Spleen (tissue), 11 donors: ENCODE measurements at regions not wholly inside any gene's neighbourhood (a gene's known extent, or its start where the extent isn't known, plus 50 kb on each side); places are given as distances from the start of the nearest gene placed in this dataset.

Experiments used
- DNase-seq: peaks from one replicate; pipeline ENCODE4 v3.0.0-alpha.2; 2020
- H3K27ac ChIP-seq, 8 donors: fragments of 200-600 bp; sonication (generic) in 7 of 8; 1 replicate in 4 of 8; 2 replicates in 4 of 8; pipeline versions ENCODE4 v1.5.0 to v1.8.0; 2016 to 2021; ENCODE audit warnings: inconsistent platforms in 4 of 8, mild to moderate bottlenecking in 4 of 8, moderate library complexity in 1 of 8
- H3K27me3 ChIP-seq, 7 donors: fragments of 200-600 bp; sonication (generic) in 6 of 7; replicated peaks in 1 of 7; 1 replicate in 4 of 7; 2 replicates in 3 of 7; pipeline versions ENCODE4 v1.5.0 to v1.8.0; 2016 to 2021; ENCODE audit warnings: inconsistent platforms in 3 of 7, mild to moderate bottlenecking in 1 of 7
- H3K36me3 ChIP-seq, 6 donors: fragments of 200-600 bp; sonication (generic) in 5 of 6; 1 replicate in 4 of 6; 2 replicates in 2 of 6; pipeline versions ENCODE4 v1.5.0 to v1.8.0; 2016 to 2021; ENCODE audit warnings: inconsistent platforms in 2 of 6
- H3K4me1 ChIP-seq, 6 donors: fragments of 200-600 bp; sonication (generic) in 5 of 6; 1 replicate in 3 of 6; 2 replicates in 3 of 6; pipeline versions ENCODE4 v1.5.0 to v1.8.0; 2016 to 2021; ENCODE audit warnings: inconsistent platforms in 3 of 6
- H3K4me3 ChIP-seq, 8 donors: fragments of 200-600 bp; sonication (generic) in 7 of 8; 1 replicate in 4 of 8; 2 replicates in 4 of 8; pipeline versions ENCODE4 v1.5.0 to v1.8.0; 2016 to 2021; ENCODE audit warnings: inconsistent platforms in 4 of 8, mild to moderate bottlenecking in 4 of 8, moderate library complexity in 2 of 8
- H3K9me3 ChIP-seq, 8 donors: fragments of 200-600 bp; sonication (generic) in 7 of 8; 1 replicate in 4 of 8; 2 replicates in 4 of 8; pipeline versions ENCODE4 v1.5.0 to v1.8.0; 2016 to 2021; ENCODE audit warnings: inconsistent platforms in 4 of 8
- POLR2A ChIP-seq, 3 donors: fragments of 450-650 bp; IDR thresholded peaks; one replicate each; pipeline ENCODE4 v1.5.1; 2017; ENCODE audit warnings: antibody characterized with exemption in 3 of 3, mild to moderate bottlenecking in 1 of 3
- POLR2AphosphoS5 ChIP-seq, 3 donors: sonication (generic); formaldehyde crosslinking; IDR thresholded peaks; one replicate each; pipeline ENCODE4 v1.5.1; 2017; ENCODE audit warnings: antibody characterized with exemption in 3 of 3
- WGBS, 5 donors: extraction: QIAGEN DNeasy Blood & Tissue Kit in 3 of 5; methylation state at CpG; one replicate each; pipeline versions ENCODE4 v1.1.5 to v1.1.7; 2013 to 2018; 5-methylcytosine and 5-hydroxymethylcytosine counted together
- intact Hi-C: fragments of 100-400 bp; cut with DNase I; formaldehyde crosslinking; loops from one replicate; pipeline ENCODE4 v1.15.0; 2023; ENCODE audit warnings: low total_unique reads
- TF ChIP-seq, protein P1 (sequence below), 11 experiments: fragments of 200-600 bp in 7 of 11; fragments of 450-650 bp in 4 of 11; sonication (generic) in 4 of 11; IDR thresholded peaks in 8 of 11; conservative IDR thresholded peaks in 3 of 11; 1 replicate in 7 of 11; 2 replicates in 4 of 11; pipeline versions ENCODE4 v1.4.0 to v1.8.0; 2016 to 2021; ENCODE audit warnings: antibody characterized with exemption in 11 of 11, inconsistent platforms in 4 of 11, mild to moderate bottlenecking in 1 of 11
- donor health status: healthy with polysubstance abuse.
- donor health status: DM: no; HTN: no; CAD: no; lungs with moderate emphysema.
- donor health status: DM: no; HTN: no; CAD: no.
- donor health status: Bipolar disorder and iron deficiency.
- donor health status: healthy.
- donor health status: DM: no; HTN: no; CAD: no.
- donor health status: DM: yes; HTN: yes; CAD: no.

GRCh38 chr4:72779241-72779640 is 210.2 kb upstream of the ADAMTS3 start:
- no peak for DNase-seq
- Histone ChIP-seq H3K9me3 (no peaks in the 10 kb centered on the region), H3K4me1 (no peaks in the 10 kb centered on the region), H3K4me3 (no peak overlapping the region), H3K27ac (no peak overlapping the region), H3K36me3 (no peaks in the 10 kb centered on the region), H3K27me3 (no peaks in the 10 kb centered on the region)
- TF ChIP-seq POLR2A (IDR thresholded peaks at IDR 0.05) (no peak), POLR2AphosphoS5 (IDR thresholded peaks at IDR 0.05) (no peak)
- TF ChIP-seq, protein P1, sequence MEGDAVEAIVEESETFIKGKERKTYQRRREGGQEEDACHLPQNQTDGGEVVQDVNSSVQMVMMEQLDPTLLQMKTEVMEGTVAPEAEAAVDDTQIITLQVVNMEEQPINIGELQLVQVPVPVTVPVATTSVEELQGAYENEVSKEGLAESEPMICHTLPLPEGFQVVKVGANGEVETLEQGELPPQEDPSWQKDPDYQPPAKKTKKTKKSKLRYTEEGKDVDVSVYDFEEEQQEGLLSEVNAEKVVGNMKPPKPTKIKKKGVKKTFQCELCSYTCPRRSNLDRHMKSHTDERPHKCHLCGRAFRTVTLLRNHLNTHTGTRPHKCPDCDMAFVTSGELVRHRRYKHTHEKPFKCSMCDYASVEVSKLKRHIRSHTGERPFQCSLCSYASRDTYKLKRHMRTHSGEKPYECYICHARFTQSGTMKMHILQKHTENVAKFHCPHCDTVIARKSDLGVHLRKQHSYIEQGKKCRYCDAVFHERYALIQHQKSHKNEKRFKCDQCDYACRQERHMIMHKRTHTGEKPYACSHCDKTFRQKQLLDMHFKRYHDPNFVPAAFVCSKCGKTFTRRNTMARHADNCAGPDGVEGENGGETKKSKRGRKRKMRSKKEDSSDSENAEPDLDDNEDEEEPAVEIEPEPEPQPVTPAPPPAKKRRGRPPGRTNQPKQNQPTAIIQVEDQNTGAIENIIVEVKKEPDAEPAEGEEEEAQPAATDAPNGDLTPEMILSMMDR (IDR thresholded peaks at IDR 0.05 in 8 of 11, conservative IDR thresholded peaks at IDR 0.05 in 3 of 11): no peak
- 81 to 92% (median 90%) methylated on average over 4 of the region's 4 CpGs for WGBS, 5 donors
- intact Hi-C loops: no loop called here

DNA sequence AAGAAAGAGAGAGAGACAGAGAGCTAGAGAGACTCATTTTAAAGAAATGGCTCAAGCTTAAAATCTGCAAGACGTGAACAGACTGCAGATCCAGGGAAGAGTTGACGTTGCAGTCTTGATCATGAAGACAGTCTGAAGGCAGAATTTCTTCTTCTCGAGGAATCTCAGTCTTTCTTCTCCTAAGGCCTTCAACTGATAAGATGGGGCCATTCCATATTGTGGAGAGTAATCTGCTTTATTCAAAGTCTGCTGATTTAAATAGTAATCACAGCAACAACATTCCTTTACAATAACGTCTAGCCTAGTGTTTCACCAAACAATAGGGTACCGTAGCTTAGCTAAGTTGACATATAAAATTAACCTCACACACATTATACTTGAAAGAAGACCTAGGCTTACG is 208.4 kb upstream of the ADAMTS3 start:
- no peak for TF ChIP-seq POLR2AphosphoS5 (IDR thresholded peaks at IDR 0.05)
- TF ChIP-seq, protein P1 (IDR thresholded peaks at IDR 0.05 in 8 of 11, conservative IDR thresholded peaks at IDR 0.05 in 3 of 11): no peak
- no peak for TF ChIP-seq POLR2A (IDR thresholded peaks at IDR 0.05)
- intact Hi-C loops: no loop called here
- Histone ChIP-seq H3K27ac (no peak overlapping the region), H3K27me3 (no peaks in the 10 kb centered on the region), H3K4me3 (no peak overlapping the region), H3K36me3 (no peaks in the 10 kb centered on the region), H3K4me1 (no peaks in the 10 kb centered on the region), H3K9me3 (no peaks in the 10 kb centered on the region)
- no peak for DNase-seq
- 63 to 85% (median 81%) methylated on average over 6 of the region's 6 CpGs for WGBS, 5 donors

- DNase-seq: no peak
- no peaks in the 10 kb centered on the region for H3K36me3 ChIP-seq
- H3K9me3 ChIP-seq: peaks cover 0 to 3% (median 0%) of the 10 kb centered on the region in 8 donors
- H3K27me3 ChIP-seq: peaks cover 0 to 4% (median 0%) of the 10 kb centered on the region in 7 donors
- TF ChIP-seq POLR2AphosphoS5 (IDR thresholded peaks at IDR 0.05): no peak
- no peaks in the 10 kb centered on the region for H3K4me1 ChIP-seq
- H3K27ac ChIP-seq: no peak overlapping the region
- no peak overlapping the region for H3K4me3 ChIP-seq
- intact Hi-C loops: no loop called here
Measured at GRCh38 chr4:72770708-72771107, 201.7 kb upstream of the ADAMTS3 start.

DNA sequence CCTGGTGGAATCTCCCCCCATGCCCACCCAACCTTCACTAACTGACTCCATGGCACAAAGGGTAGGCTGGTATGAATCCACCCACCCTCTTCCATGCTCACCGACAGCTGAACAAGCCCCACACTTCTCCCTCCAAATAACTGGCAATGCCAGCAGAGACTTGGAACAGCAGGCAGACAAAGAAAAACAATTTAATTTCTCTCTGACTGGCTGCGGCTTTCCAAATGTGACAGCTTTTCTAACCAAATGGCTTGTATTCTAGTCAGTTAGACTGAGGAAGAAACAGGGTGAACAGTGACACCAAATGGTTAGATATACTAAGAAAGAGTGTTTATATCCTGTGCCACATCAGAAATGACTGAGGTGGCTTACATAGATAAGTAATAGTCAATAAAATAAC is 199.3 kb upstream of the ADAMTS3 start:
- H3K27ac ChIP-seq: no peak overlapping the region
- H3K9me3 ChIP-seq: peaks cover 0 to 6% (median 0%) of the 10 kb centered on the region in 8 donors
- WGBS, 5 donors: 73 to 85% (median 79%) methylated on average over 2 of the region's 2 CpGs

More for the DNA sequence above, 199.3 kb upstream of the ADAMTS3 start:
- Histone ChIP-seq H3K4me3 (no peak overlapping the region), H3K4me1 (no peaks in the 10 kb centered on the region), H3K36me3 (no peaks in the 10 kb centered on the region), H3K27me3 (peaks cover 0 to 5% (median 0%) of the 10 kb centered on the region in 7 donors)
- no peak for DNase-seq
- TF ChIP-seq POLR2AphosphoS5 (IDR thresholded peaks at IDR 0.05): no peak
- TF ChIP-seq, protein P1 (IDR thresholded peaks at IDR 0.05 in 8 of 11, conservative IDR thresholded peaks at IDR 0.05 in 3 of 11): no peak
- no peak for TF ChIP-seq POLR2A (IDR thresholded peaks at IDR 0.05)
- intact Hi-C loops: no loop called here
